H9 (cell line): ENCODE measurements at regions not wholly inside any gene's neighbourhood (a gene's known extent, or its start where the extent isn't known, plus 50 kb on each side); places are given as distances from the start of the nearest gene placed in this dataset.

Experiments used
- DNase-seq: peaks from one replicate; pipeline ENCODE4 v3.0.0-alpha.2; 2017
- H2AFZ ChIP-seq: one replicate; pipeline ENCODE4 v1.6.1; 2013; ENCODE audit warnings: mild to moderate bottlenecking, low read length, control low read depth, moderate library complexity
- H2AK5ac ChIP-seq: 2 replicates; pipeline ENCODE4 v1.6.1; 2013; ENCODE audit warnings: low read length, control low read depth, mixed read lengths; ENCODE audit not compliant: insufficient read length
- H2BK120ac ChIP-seq: one replicate; pipeline ENCODE4 v1.6.1; 2013; ENCODE audit warnings: low read depth, mild to moderate bottlenecking, low read length, control low read depth, inconsistent platforms; ENCODE audit not compliant: poor library complexity, severe bottlenecking
- H2BK12ac ChIP-seq: 2 replicates; pipeline ENCODE4 v1.6.1; 2013; ENCODE audit warnings: low read length, control low read depth, mixed read lengths, low read depth; ENCODE audit not compliant: insufficient read length
- H2BK15ac ChIP-seq: 2 replicates; pipeline ENCODE4 v1.6.1; 2013; ENCODE audit warnings: low read depth, low read length, control low read depth
- H2BK20ac ChIP-seq: one replicate; pipeline ENCODE4 v1.6.1; 2013; ENCODE audit warnings: low read depth, mild to moderate bottlenecking, low read length, control low read depth, inconsistent platforms; ENCODE audit not compliant: poor library complexity, severe bottlenecking
- H2BK5ac ChIP-seq: 2 replicates; pipeline ENCODE4 v1.6.1; 2013; ENCODE audit warnings: low read length, control low read depth, mixed read lengths; ENCODE audit not compliant: insufficient read length
- H3K14ac ChIP-seq: 2 replicates; pipeline ENCODE4 v1.6.1; 2013; ENCODE audit warnings: low read length, control low read depth; ENCODE audit not compliant: insufficient read depth
- H3K18ac ChIP-seq: 2 replicates; pipeline ENCODE4 v1.6.1; 2013; ENCODE audit warnings: low read depth, mild to moderate bottlenecking, mixed read lengths, low read length, control low read depth; ENCODE audit not compliant: insufficient read length
- H3K23ac ChIP-seq: 2 replicates; pipeline ENCODE4 v1.6.1; 2013; ENCODE audit warnings: low read length, control low read depth, mixed read lengths, low read depth; ENCODE audit not compliant: insufficient read length
- H3K23me2 ChIP-seq: 2 replicates; pipeline ENCODE4 v1.6.1; 2013; ENCODE audit warnings: low read depth, mild to moderate bottlenecking, mixed read lengths, low read length, control low read depth; ENCODE audit not compliant: insufficient read length, poor library complexity, severe bottlenecking
- H3K27ac ChIP-seq: 2 replicates; pipeline ENCODE4 v1.5.1; 2013; ENCODE audit warnings: low read length, control low read depth, mixed read lengths, low read depth; ENCODE audit not compliant: insufficient read length
- H3K27me3 ChIP-seq: 2 replicates; pipeline ENCODE4 v1.6.1; 2013; ENCODE audit warnings: low read length, control low read depth, inconsistent platforms; ENCODE audit not compliant: insufficient read depth
- H3K4ac ChIP-seq: 2 replicates; pipeline ENCODE4 v1.6.1; 2013; ENCODE audit warnings: low read depth, mild to moderate bottlenecking, control low read depth, inconsistent platforms, low read length, moderate library complexity
- H3K4me1 ChIP-seq: 2 replicates; pipeline ENCODE4 v1.6.1; 2013; ENCODE audit warnings: low read length, control low read depth, inconsistent platforms; ENCODE audit not compliant: insufficient read depth
- H3K4me2 ChIP-seq: 2 replicates; pipeline ENCODE4 v1.6.1; 2013; ENCODE audit warnings: low read length, control low read depth, mixed read lengths; ENCODE audit not compliant: insufficient read length, insufficient read depth
- H3K56ac ChIP-seq: 2 replicates; pipeline ENCODE4 v1.6.1; 2013; ENCODE audit warnings: low read depth, mild to moderate bottlenecking, mixed read lengths, low read length, control low read depth; ENCODE audit not compliant: insufficient read length
- H3K79me1 ChIP-seq: 2 replicates; pipeline ENCODE4 v1.6.1; 2013; ENCODE audit warnings: low read depth, mild to moderate bottlenecking, moderate library complexity, low read length, control low read depth, inconsistent platforms; ENCODE audit not compliant: insufficient read depth, poor library complexity, severe bottlenecking
- H3K79me2 ChIP-seq: 2 replicates; pipeline ENCODE4 v1.6.1; 2013; ENCODE audit warnings: low read length, control low read depth, inconsistent platforms; ENCODE audit not compliant: insufficient read depth
- H3K9ac ChIP-seq: 2 replicates; pipeline ENCODE4 v1.6.1; 2013; ENCODE audit warnings: low read length, control low read depth, mixed read lengths; ENCODE audit not compliant: insufficient read length; ENCODE audit errors: extremely low read depth
- H3K9me3 ChIP-seq: one replicate; pipeline ENCODE4 v1.6.1; 2013; ENCODE audit warnings: low read depth, low read length, inconsistent platforms; ENCODE audit not compliant: control insufficient read depth
- H3T11ph ChIP-seq: one replicate; pipeline ENCODE4 v1.6.1; 2013; ENCODE audit warnings: mild to moderate bottlenecking, low read length, control low read depth, inconsistent platforms
- H4K20me1 ChIP-seq: one replicate; pipeline ENCODE4 v1.6.1; 2013; ENCODE audit not compliant: control insufficient read depth, insufficient read length, insufficient read depth
- H4K5ac ChIP-seq: 2 replicates; pipeline ENCODE4 v1.6.1; 2013; ENCODE audit warnings: low read depth, mild to moderate bottlenecking, mixed read lengths, low read length, control low read depth; ENCODE audit not compliant: insufficient read length
- H4K8ac ChIP-seq: replicated peaks from 2 replicates; pipeline ENCODE4 v1.6.1; 2013; ENCODE audit warnings: low read length, control low read depth, mixed read lengths, low read depth; ENCODE audit not compliant: insufficient read length
- H4K91ac ChIP-seq: 2 replicates; pipeline ENCODE4 v1.6.1; 2013; ENCODE audit warnings: low read depth, mild to moderate bottlenecking, moderate library complexity, mixed read lengths, low read length, control low read depth; ENCODE audit not compliant: insufficient read length
- H3K27ac Mint-ChIP-seq, 3 experiments: 2 replicates in 2 of 3; 3 replicates in 1 of 3; pipeline ENCODE4 v1.8.0; 2020 to 2021; ENCODE audit warnings: mixed read lengths in 3 of 3, mild to moderate bottlenecking in 1 of 3, moderate library complexity in 1 of 3
- H3K27me3 Mint-ChIP-seq: 2 replicates; pipeline ENCODE4 v1.8.0; 2021; ENCODE audit warnings: low read depth, mild to moderate bottlenecking, moderate library complexity, mixed read lengths
- H3K36me3 Mint-ChIP-seq, 3 experiments: 2 replicates in 2 of 3; 3 replicates in 1 of 3; pipeline ENCODE4 v1.8.0; 2020 to 2021; ENCODE audit warnings: low read depth in 3 of 3, mixed read lengths in 3 of 3; ENCODE audit not compliant: insufficient read depth in 1 of 3
- H3K4me1 Mint-ChIP-seq, 2 experiments: 2 replicates each; pipeline ENCODE4 v1.8.0; 2020; ENCODE audit warnings: mixed read lengths in 2 of 2
- H3K4me3 Mint-ChIP-seq, 2 experiments: 2 replicates in 1 of 2; 3 replicates in 1 of 2; pipeline ENCODE4 v1.8.0; 2020 to 2021; ENCODE audit warnings: mild to moderate bottlenecking in 2 of 2, mixed read lengths in 2 of 2, moderate library complexity in 1 of 2
- H3K9me3 Mint-ChIP-seq, 2 experiments: 2 replicates in 1 of 2; 3 replicates in 1 of 2; pipeline ENCODE4 v1.8.0; 2020; ENCODE audit warnings: mild to moderate bottlenecking in 2 of 2, mixed read lengths in 2 of 2, moderate library complexity in 1 of 2
- WGBS: extraction: QIAGEN DNeasy Blood & Tissue Kit; methylation state at CpG from one replicate; pipeline ENCODE4 v1.1.7; 2013; ENCODE audit warnings: missing lambda C conversion rate, low lambda C conversion rate, mixed read lengths; ENCODE audit not compliant: insufficient read length; ENCODE audit errors: extremely low coverage; 5-methylcytosine and 5-hydroxymethylcytosine counted together
- TF ChIP-seq, protein P1 (sequence below): fragments of 200-600 bp; sonication (generic); conservative IDR thresholded peaks from 3 replicates; pipeline ENCODE4 v1.8.0; 2021; ENCODE audit warnings: antibody characterized with exemption, mild to moderate bottlenecking

DNA sequence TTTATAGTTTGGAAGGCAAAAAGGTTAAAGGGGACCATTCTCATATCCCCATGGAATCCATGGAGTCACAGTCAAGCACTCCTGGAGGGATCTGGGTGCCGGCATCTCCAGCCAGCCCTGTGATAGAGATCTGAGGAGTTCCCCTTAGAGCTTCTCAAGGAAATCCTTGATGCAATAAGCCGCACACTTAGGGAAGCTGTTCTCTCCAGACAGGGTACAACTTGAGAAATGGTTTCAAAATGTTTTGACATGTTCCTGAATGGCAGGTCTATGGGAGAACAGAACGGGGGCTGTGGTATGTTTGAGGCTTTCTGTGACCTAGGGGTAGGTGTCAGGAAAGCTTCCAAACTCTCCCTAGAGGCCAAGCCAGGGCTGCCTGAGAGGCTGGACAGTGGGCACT, 292.9 kb downstream of the TLE3 start:
- H3K23ac ChIP-seq: no peak overlapping the region
- no peaks in the 10 kb centered on the region for H3K9me3 ChIP-seq
- no peak overlapping the region for H3K27ac ChIP-seq
- TF ChIP-seq, protein P1, sequence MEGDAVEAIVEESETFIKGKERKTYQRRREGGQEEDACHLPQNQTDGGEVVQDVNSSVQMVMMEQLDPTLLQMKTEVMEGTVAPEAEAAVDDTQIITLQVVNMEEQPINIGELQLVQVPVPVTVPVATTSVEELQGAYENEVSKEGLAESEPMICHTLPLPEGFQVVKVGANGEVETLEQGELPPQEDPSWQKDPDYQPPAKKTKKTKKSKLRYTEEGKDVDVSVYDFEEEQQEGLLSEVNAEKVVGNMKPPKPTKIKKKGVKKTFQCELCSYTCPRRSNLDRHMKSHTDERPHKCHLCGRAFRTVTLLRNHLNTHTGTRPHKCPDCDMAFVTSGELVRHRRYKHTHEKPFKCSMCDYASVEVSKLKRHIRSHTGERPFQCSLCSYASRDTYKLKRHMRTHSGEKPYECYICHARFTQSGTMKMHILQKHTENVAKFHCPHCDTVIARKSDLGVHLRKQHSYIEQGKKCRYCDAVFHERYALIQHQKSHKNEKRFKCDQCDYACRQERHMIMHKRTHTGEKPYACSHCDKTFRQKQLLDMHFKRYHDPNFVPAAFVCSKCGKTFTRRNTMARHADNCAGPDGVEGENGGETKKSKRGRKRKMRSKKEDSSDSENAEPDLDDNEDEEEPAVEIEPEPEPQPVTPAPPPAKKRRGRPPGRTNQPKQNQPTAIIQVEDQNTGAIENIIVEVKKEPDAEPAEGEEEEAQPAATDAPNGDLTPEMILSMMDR: no peak
- H4K91ac ChIP-seq: no peak overlapping the region
- H3K79me2 ChIP-seq: no peaks in the 10 kb centered on the region
- H3K27me3 Mint-ChIP-seq: peaks cover 3% of the 10 kb centered on the region
- H3K4me1 Mint-ChIP-seq: peaks cover 6 to 7% of the 10 kb centered on the region in 2 experiments
- no peaks in the 10 kb centered on the region for H4K20me1 ChIP-seq
- no peak overlapping the region for H3K27ac Mint-ChIP-seq
- H3K36me3 Mint-ChIP-seq: no peaks in the 10 kb centered on the region
- no peak overlapping the region for H2BK15ac ChIP-seq
- no peak overlapping the region for H2AFZ ChIP-seq
- H3K9me3 Mint-ChIP-seq: no peaks in the 10 kb centered on the region
- H3K27me3 ChIP-seq: no peaks in the 10 kb centered on the region
- H2BK20ac ChIP-seq: no peak overlapping the region
- no peak overlapping the region for H3K4ac ChIP-seq
- peaks cover 4% of the 10 kb centered on the region; the same call in 1 of the 2 replicates for H3K4me1 ChIP-seq
- WGBS: no CpG with 5 or more reads among the region's 3 CpGs
- no peak overlapping the region for H3K4me3 Mint-ChIP-seq
- H3K79me1 ChIP-seq: no peaks in the 10 kb centered on the region
- H3K23me2 ChIP-seq: no peaks in the 10 kb centered on the region
- no peak overlapping the region for H3K18ac ChIP-seq
- no peak overlapping the region; the same call in 1 of the 2 replicates for H3K14ac ChIP-seq
- no peak overlapping the region for H2BK5ac ChIP-seq
- H4K5ac ChIP-seq: no peak overlapping the region
- no peak overlapping the region for H2BK120ac ChIP-seq
- no peak overlapping the region for H4K8ac ChIP-seq
- H2BK12ac ChIP-seq: no peak overlapping the region
- no peak overlapping the region for H3K4me2 ChIP-seq
- DNase-seq: no peak
- H3K9ac ChIP-seq: no peak overlapping the region
- no peak overlapping the region for H3T11ph ChIP-seq
- no peak overlapping the region for H3K56ac ChIP-seq
- no peak overlapping the region for H2AK5ac ChIP-seq
